A673 (cell line): ENCODE measurements at regions not wholly inside any gene's neighbourhood (a gene's known extent, or its start where the extent isn't known, plus 50 kb on each side); places are given as distances from the start of the nearest gene placed in this dataset.

ENCODE experiments used
- EZH2 ChIP-seq: fragments of 200-600 bp; sonication (generic); IDR thresholded peaks from 2 replicates; pipeline ENCODE4 v1.6.1; 2017; ENCODE audit warnings: borderline replicate concordance, low read depth, mild to moderate bottlenecking, mixed read lengths, antibody characterized with exemption, low read length; ENCODE audit not compliant: poor library complexity, severe bottlenecking
- TF ChIP-seq, protein P1 (sequence below): fragments of 300-800, 200-600 bp; sonication (generic); conservative IDR thresholded peaks from 2 replicates; pipeline ENCODE4 v1.5.1; 2017; ENCODE audit warnings: low read depth, mild to moderate bottlenecking, antibody characterized with exemption, low read length, moderate library complexity, mixed read lengths

DNA sequence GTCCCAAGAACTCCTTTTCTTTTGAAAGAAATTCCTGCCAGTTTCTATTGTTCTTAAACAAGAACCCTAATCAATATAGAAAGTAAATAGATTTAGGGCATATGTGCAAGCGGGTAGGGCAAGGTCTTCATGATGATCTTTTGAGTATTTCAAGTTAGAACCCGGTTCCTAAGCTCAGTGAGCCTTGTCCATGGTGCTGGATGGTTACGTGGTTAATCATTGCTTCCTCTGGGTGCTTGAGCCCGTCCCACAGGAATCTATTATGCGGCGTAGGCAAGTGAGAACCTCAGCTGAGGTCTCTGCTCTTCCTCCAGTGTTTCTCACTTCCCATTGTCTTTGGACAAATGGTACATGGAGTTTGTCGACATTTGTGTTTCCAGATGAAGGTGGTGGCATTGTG is 580.8 kb upstream of the EEF2KMT start:
- TF ChIP-seq, protein P1, sequence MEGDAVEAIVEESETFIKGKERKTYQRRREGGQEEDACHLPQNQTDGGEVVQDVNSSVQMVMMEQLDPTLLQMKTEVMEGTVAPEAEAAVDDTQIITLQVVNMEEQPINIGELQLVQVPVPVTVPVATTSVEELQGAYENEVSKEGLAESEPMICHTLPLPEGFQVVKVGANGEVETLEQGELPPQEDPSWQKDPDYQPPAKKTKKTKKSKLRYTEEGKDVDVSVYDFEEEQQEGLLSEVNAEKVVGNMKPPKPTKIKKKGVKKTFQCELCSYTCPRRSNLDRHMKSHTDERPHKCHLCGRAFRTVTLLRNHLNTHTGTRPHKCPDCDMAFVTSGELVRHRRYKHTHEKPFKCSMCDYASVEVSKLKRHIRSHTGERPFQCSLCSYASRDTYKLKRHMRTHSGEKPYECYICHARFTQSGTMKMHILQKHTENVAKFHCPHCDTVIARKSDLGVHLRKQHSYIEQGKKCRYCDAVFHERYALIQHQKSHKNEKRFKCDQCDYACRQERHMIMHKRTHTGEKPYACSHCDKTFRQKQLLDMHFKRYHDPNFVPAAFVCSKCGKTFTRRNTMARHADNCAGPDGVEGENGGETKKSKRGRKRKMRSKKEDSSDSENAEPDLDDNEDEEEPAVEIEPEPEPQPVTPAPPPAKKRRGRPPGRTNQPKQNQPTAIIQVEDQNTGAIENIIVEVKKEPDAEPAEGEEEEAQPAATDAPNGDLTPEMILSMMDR, result no peak
- no peak for TF ChIP-seq EZH2
